ENCODE measurements at regions not wholly inside any gene's neighbourhood (a gene's known extent, or its start where the extent isn't known, plus 50 kb on each side); places are given as distances from the start of the nearest gene placed in this dataset.

GRCh38 chr2:145065342-145065741, 545.4 kb upstream of the ZEB2 start:
- TF ChIP-seq CTCF (IDR thresholded peaks at IDR 0.05) (no peak), POLR2A (IDR thresholded peaks at IDR 0.05) (no peak)

All from Peyer's patch (tissue), 4 donors.